HG03045 (cell line): ENCODE measurements at regions not wholly inside any gene's neighbourhood (a gene's known extent, or its start where the extent isn't known, plus 50 kb on each side); places are given as distances from the start of the nearest gene placed in this dataset.

Experiments
- ATAC-seq: cut with Tn5 transposase; IDR thresholded peaks from one replicate; pipeline ENCODE4 v1.9.1; 2021; ENCODE audit warnings: mild to moderate bottlenecking, moderate library complexity; ENCODE audit not compliant: unreplicated experiment

DNA sequence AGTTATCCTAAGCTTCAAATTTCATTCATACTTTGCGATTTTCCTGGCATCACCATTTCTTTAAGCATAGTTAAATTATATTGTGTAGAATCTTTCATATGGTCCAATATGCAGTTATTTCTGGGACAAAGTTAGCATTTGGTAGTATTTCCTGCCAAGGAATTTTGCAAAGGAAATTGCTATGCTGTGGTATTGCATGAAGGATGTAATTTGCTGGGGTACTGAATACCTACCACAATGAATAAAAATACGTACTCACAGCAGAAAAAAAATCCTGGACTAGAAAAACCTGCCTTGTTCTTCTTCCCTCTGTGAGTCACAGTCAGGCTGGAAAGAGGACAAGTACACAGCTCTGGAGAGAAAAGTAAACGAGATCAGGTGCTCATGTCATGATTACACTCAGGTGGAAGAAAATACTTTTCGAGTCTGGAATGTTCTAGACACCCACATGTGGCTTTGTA lies 241.2 kb downstream of the PTBP2 start:
- ATAC-seq = no peak

DNA sequence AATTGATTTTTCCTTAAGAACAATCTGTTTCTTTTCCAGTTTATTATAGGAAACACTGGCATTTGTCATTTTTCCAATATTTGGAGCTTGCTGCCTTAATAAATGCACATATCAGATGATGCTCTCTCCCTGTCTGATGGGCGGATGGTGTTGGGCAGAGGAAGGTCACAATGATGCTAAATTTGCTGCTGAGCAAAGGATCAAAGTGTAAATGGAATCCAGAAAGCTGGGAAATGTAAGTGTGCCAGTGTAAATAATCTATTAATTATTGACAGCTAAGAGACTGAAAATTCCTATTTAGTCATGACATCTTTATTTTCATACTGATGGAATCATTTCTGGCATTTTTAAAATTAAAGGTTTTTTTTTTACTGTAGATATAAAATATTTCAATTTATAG lies 243.2 kb downstream of the PTBP2 start:
- ATAC-seq = no peak

DNA sequence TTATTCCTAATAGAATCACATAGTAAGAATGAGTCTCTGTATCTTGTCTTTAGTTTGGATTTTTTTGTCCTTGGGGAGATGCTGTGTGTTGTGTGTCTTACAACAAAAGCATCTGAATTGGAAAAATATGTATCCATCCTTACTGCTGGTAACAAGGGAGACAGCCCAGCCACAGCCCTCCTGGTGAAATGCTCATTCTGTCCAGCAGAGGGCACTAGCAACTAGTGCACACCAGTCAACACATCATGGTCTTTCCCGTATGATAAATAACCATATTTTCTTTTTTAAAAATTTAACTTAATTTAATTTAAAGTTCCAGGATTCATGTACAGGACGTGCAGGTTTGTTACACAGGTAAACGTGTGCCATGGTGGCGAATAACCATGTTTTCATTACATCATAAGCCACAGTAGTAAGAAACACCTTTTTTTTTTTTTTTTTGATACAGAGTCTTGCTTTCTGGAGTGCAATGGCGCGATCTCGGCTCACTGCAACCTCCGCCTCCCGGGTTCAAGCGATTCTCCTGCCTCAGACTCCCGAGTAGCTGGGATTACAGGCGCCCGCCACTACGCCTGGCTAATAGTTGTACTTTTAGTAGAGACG lies 245.1 kb downstream of the PTBP2 start:
- ATAC-seq = peak; percentile 93

DNA sequence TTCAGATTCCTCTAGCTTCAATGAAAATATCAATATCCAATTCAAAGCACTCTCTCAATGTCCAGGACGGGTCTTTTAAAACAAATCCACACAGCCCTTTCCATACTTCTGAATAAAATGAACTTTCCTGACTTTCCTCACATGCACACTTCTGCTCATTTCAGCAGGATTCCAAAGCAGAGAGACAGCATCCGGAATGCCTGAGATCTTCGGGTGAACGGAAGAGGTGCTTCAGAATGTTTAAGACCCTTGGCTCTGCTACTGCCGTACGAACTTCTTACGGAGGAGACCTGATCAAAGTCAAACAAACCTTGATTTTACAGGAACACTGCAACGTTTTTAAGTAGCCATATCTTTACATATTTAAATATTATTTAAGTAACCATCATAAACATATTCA lies 245.7 kb downstream of the PTBP2 start:
- no peak for ATAC-seq

DNA sequence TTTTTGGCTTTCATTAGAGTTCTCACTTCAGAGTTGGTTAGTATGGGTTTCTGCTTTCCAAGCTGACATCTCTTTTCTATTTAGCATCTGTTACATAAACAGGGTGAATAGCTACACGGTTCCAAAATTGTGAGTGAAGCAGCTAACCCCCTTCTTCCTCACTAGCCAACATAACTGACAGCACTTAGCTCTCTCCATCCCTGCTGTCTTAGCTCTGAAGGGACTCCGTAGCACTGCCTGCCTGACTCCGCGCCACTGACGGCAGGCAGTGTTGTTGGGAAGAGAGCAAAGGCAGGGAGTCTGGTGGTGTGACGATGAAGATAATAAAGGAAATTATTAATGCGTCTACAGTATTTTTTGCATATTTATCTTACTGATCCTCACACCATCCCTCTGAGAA lies 247.0 kb downstream of the PTBP2 start:
- no peak for ATAC-seq

DNA sequence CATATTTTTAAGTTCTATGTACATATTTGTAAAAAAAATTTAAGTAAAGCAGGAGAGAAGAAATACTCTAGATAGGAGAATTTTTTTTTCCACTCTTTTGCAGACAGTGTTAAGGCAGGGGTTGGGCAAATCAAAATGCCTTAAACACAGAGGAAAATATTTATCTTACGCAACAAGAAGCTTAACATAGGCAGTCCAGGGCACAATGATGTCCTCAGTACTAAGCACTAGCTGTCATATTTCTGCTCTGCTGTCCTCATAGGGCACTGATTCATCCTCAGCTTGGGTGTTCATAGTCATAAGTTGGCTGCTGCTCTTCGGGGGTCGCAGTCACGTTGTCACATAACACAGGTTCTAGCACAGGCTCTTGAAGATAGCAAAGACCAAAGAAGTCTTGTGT lies 247.4 kb downstream of the PTBP2 start:
- no peak for ATAC-seq

DNA sequence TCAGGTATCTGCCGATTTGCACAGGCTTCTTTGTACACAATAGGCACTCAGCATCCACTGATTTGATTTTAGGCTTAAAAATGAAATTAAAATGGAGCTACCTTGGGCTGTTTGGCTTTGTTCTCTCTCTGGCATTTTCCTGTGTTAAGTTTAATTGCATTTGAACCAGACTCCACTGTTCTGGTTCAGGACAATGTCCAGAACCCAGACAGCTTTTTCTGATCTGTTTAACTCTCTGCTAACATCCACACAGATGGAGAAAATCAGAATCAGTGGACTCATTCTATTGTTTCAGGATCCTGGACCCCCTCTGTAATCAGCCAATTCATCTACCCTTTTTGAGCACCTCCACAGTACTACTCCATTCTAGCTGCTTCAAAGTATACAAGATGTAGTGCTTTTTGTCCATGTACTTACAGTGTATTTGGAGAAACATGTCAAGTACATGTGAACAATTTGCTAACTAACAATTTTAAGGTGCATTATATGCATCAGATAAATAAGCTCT lies 248.1 kb downstream of the PTBP2 start:
- ATAC-seq = no peak

DNA sequence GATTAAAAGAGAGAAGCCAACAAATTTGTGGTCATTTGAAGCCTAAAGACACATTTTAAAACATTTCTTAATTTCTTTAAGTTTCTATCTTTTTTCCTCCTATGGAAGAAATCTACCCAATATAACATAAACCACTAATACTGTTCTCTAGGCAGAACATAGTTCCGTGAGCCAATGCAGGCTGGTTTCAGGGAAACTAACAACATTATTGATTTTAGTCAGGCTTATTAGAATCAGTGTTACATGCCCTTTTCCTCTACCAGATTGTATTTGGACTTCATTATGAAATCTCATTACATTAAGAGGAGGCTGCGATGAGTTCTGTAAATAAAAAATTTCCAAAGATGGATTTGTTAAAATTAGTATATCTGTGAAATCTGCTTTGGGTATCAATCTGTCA lies 249.9 kb downstream of the PTBP2 start:
- no peak for ATAC-seq

DNA sequence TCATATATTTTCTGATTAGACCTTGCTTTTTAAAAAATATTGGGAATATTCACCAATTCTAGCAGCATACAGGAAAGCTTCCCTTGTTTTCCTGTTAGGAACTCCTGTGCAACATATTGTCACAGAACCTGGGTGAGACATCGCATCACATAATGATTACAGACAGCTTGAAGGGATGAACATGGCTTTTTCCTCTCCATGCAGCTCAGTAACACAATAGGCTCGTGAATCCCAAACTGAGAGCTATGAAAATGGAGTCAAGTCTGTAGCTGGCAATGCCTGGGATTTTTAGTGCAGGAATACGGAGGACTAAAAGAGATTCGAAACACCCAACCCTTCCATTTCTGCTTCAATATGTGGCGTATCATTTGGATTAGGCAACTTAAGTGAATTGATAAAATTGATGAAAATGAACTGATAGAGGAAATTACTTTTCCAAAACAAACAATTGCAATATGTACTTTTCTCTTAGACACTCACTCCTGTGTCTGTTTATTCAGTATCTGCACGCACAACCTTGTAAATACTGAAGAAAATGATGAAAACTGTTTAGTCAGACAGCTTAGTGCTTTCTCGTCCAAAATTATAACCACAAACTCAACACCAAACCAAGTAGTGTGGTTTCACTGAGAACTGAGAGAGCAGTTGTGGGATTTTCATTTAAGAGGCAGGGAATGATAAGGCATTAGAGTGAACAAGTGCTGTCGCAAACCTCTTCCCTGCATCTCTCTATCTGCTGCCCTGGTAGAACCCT lies 250.4 kb downstream of the PTBP2 start:
- no peak for ATAC-seq

DNA sequence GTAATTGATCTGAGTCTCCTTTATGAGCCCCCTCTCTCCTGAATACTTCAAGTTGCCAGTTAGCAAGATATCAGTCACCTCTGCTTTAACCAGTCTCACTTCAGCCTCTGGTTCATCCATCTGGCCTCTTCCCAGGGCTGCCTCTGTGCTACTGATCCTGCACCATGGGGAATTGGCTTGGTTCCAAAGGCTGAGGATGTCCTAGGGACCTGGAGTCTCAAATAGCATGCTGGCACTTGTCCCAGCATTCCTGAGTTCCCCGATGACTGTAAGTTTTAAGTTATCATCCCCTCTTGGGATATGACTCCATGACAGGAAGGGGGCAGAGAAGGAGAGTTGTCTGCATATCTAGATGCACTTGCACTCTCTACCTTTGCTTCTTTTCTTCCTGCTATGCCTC lies 252.0 kb downstream of the PTBP2 start:
- ATAC-seq = no peak

DNA sequence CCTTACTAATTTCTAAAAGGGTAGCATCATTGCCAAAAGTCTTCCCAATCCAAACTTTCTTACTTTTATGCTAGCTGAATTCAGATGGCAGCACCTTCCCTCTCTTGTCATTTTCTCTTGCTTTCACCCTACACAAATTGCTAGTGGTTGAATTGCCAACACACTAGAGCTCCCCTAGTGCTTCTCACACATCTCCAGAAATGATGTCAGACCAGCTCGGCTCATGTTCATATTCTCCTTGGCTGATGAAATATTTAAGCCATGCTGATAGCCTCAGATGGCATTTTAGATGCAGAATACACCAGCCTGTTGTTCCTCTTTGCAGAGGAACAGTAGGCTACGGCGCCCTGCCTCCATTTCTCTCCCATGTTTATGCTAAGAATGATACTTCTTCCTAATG lies 256.9 kb downstream of the PTBP2 start:
- no peak for ATAC-seq

DNA sequence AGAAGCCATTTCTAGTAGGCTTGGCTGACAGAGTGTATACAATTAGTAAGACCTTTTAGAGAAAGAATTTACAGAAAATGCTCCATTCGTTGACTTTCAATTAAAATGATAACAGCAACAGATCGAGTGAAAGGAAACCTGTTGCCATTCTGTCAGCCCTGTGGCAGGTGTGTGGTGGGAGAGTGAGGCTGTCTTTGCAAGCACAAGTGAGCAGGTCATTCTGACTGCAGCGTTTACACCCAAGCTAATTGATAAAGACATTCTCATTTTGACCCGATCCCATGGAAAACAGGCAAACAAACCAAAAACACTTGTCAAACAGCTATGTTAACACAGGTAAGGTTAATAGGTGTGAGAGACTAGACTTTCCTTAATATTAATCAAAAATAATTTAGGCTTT lies 257.3 kb downstream of the PTBP2 start:
- ATAC-seq = no peak

DNA sequence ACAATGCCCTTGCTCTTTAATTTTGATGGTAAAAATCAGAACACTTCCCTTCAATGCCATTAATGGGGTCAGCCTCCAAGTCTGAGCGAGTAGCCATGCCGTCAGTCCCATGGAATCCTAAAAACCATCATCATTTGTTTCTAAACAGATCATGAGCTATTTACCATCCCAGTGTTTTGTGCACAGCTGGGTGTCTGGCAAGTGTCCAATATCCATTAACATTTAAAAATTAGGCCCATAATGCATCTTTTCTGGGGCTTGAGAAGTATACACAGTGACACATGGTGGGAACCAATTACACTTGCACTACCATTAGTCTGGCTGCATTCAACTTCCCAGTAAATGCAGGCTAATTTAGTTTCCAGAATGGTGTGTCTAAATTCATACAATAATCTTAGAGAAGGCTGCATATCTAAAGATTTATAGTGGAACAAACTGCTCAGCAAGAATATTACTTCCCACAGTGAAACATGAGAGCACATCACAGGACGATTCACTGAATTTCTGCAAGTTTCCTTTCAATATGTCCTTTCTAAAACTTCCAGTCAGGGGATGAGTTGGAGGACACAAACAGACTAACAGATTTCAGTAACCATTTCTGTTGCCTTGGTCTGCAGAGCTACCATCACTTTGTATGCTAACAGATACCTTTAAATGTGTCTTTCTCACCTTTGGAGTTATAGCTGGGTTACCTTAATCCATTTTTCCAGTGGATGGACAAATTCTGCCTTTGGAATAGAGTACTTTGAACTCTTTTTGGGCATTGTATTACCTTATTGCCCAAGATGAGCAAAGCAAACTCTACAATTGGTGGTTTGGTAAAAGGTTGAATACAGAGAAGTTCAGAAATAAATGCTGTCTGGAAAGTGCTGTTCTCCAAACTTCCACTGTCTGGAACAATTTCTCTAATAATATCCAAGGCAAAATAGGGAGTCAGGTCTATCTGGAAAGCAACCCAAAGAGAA lies 258.0 kb downstream of the PTBP2 start:
- ATAC-seq = no peak

DNA sequence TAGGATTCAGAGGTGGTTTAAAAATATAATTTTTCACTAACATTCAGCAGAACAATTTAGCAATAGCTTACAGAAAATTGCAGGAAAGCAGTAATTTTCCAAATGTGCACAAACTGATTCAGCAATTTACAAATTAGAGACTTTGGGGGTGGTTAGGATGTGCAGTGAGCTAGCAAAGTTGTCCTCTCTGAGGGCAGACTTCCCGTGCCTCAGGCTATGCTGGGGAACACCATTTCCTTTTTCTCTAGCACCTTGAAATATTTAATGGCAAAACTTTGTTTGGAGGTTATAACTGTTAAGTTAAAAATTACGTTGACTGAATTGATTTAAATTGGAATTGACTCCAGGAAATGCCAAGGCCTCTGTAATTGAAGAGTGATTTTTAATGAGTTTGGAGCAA lies 258.9 kb downstream of the PTBP2 start:
- ATAC-seq = no peak

DNA sequence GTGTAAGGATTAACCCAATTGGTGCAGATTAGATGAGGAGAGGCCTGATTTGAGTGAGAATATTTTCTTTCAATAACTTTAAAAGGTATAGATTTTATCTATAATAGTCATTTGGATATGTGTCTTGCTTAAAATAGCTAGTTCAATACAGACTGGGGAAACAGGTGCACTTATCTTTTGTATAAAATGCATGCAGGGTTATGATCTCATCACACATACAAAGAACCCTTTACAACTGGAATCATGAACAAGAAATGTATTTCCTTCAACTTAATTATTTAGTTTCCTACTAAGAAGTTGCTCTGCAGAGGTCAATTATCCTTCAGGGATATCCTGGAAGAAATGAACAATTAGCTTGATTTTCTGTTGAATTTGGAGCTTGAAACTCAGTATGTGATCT lies 259.6 kb downstream of the PTBP2 start:
- no peak for ATAC-seq

DNA sequence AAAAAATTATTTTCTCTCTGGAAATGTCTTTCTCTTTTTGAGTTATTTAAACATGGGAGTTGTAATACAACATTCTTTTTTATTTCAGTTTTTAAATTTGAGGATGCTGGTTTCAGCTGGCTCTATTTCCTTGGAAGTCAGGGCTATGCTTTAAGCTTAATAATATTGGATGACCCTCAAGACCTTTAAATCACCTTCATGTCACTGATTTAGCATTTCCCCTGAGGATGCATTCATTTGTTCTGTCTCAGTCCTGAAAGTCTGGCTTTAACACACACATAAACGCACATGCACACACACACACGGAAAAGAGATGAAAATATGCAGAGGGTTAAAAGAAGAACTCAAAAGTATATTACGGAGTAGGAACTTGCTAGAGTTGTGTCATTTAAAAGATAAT lies 260.5 kb downstream of the PTBP2 start:
- no peak for ATAC-seq

DNA sequence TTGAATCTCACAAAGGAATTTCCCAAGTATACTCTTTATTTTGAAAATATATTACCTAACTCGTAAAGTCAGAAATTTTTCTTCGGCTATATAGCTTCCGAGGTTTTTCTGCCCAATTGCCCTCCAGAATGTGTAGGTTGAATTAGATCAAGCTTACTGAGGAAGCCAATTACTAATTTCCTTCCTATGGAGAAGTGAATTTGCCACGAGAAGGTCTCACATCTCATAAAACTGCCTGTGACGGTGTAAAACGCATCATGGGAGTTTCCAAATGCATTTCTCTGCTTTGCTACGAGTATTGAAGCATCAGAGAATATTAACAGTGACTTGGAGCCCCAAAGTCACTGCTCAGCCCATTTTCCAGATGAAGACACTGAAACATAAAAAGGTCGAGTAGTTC lies 262.3 kb downstream of the PTBP2 start:
- ATAC-seq = no peak

DNA sequence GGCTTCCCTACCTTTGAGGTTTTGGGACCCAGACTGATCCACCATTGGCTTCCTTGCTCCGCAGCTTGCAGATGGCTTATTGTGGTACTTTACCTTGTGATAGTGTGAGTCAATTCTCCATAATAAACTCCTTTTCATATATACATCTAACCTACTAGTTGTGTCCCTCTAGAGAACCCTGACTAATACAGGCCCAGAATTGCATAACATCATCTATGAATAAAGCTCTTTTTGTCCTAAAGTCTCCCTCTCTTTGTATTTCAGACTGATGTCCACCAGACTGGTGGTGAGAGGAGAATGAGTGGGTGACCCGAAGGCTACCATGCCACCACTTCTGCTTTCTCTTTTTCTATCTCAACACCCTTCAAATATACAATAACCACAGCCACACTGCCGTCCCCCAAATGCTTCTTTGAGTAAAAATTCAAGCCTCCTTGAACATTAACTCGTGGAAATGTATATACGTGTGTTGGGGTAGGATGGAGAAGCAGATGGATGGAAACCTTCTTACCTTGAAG lies 265.7 kb downstream of the PTBP2 start:
- ATAC-seq = no peak

DNA sequence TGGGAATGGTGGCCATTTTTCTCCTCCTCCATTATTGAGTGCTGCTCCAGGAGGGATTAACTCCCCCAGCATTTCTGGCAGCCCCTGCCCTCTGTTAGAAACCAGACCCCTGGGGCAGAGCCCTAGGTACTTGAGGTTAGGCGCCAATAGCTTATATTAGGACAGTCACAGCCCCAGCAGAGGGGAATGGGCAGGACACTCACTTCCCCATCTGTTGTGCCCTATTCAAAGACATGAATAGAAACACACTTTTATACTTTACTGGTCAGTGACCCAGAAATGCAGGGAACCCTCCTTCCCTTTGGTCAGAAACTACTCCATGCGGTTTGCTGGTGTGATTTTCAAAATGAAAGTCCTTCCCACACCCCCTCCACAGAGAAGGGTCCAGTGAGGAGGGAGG lies 267.7 kb downstream of the PTBP2 start:
- ATAC-seq = no peak

DNA sequence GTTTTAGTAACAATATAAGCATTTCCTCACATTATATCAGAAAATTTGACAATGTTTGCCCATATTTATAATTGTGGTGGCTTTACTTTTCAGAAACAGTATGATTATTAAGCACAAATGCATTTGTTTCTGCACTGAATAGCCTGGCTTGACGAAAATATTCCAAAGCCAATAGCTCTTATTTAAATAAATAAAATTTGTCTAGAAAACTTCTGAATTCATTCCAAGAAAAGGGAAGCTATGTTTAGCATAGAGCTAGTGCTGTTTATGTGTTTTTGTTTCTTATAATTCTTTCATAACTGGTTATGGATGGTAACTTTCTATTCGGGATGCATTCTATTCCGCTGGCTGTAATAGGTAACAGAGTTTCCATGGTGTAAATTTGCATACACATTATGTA lies 268.6 kb downstream of the PTBP2 start:
- ATAC-seq = no peak

DNA sequence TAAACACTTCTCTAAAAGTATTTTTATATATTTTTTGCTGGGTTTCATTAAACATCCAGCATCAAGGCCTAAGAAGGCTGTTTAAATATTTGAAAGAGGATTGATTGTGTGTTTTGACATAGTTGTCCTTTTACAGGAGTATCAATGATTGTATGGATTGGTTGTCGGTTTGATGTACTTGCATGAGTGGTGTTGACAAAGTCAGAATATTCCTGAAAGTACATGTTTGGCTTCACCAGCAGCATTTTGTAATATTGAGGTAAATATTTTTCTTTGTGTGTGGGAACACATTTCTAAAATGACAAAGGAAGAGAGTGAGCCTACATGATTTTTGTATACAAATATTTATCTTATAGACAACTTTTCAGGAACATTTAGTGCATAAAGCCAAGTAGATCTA lies 269.7 kb downstream of the PTBP2 start:
- ATAC-seq = no peak
